ENCODE measurements at regions not wholly inside any gene's neighbourhood (a gene's known extent, or its start where the extent isn't known, plus 50 kb on each side); places are given as distances from the start of the nearest gene placed in this dataset.

DNA sequence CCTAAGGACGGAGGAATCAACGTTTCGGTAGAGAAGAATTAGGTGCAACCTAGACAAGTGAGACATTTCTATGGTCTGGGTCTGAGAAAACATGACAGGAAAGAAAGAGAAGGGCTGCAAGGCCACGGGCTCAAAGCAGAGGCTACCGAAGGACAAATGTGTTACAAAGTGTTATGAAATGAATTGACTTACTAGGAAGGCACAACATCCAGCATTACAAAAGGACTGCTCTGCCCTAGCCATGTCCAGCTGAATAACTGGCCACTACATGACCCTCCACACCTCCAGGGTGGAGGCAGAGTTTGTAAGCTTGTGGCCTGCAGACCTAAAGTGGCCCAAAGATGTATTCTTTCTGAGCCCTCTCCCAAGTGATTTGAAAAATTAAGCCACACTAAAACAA, 133.6 kb downstream of the GDAP2 start:
- TF ChIP-seq ZNF10 (tag by site-specific recombination; IDR thresholded peaks at IDR 0.05): no peak
- TF ChIP-seq, protein P1, sequence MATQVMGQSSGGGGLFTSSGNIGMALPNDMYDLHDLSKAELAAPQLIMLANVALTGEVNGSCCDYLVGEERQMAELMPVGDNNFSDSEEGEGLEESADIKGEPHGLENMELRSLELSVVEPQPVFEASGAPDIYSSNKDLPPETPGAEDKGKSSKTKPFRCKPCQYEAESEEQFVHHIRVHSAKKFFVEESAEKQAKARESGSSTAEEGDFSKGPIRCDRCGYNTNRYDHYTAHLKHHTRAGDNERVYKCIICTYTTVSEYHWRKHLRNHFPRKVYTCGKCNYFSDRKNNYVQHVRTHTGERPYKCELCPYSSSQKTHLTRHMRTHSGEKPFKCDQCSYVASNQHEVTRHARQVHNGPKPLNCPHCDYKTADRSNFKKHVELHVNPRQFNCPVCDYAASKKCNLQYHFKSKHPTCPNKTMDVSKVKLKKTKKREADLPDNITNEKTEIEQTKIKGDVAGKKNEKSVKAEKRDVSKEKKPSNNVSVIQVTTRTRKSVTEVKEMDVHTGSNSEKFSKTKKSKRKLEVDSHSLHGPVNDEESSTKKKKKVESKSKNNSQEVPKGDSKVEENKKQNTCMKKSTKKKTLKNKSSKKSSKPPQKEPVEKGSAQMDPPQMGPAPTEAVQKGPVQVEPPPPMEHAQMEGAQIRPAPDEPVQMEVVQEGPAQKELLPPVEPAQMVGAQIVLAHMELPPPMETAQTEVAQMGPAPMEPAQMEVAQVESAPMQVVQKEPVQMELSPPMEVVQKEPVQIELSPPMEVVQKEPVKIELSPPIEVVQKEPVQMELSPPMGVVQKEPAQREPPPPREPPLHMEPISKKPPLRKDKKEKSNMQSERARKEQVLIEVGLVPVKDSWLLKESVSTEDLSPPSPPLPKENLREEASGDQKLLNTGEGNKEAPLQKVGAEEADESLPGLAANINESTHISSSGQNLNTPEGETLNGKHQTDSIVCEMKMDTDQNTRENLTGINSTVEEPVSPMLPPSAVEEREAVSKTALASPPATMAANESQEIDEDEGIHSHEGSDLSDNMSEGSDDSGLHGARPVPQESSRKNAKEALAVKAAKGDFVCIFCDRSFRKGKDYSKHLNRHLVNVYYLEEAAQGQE (tag by site-specific recombination; IDR thresholded peaks at IDR 0.05): no peak
- TF ChIP-seq ZNF843 (tag by site-specific recombination; IDR thresholded peaks at IDR 0.05): no peak
- TF ChIP-seq, protein P2, sequence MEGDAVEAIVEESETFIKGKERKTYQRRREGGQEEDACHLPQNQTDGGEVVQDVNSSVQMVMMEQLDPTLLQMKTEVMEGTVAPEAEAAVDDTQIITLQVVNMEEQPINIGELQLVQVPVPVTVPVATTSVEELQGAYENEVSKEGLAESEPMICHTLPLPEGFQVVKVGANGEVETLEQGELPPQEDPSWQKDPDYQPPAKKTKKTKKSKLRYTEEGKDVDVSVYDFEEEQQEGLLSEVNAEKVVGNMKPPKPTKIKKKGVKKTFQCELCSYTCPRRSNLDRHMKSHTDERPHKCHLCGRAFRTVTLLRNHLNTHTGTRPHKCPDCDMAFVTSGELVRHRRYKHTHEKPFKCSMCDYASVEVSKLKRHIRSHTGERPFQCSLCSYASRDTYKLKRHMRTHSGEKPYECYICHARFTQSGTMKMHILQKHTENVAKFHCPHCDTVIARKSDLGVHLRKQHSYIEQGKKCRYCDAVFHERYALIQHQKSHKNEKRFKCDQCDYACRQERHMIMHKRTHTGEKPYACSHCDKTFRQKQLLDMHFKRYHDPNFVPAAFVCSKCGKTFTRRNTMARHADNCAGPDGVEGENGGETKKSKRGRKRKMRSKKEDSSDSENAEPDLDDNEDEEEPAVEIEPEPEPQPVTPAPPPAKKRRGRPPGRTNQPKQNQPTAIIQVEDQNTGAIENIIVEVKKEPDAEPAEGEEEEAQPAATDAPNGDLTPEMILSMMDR (tag by site-specific recombination; IDR thresholded peaks at IDR 0.05): no peak

Measured in HEK293 (cell line).